DMS 273 treated with DMSO at 0.1 percent for 48 hours (cell line): ENCODE measurements at regions not wholly inside any gene's neighbourhood (a gene's known extent, or its start where the extent isn't known, plus 50 kb on each side); places are given as distances from the start of the nearest gene placed in this dataset.
"Not testable (repeated sequence)": the region's sequence is repeated elsewhere in the genome, so short reads cannot be mapped to it uniquely, and the experiment has no call there.

ENCODE experiments used
- DNase-seq: peaks from one replicate; lab custom pipeline; 2025; lab: John Stamatoyannopoulos, UW

DNA sequence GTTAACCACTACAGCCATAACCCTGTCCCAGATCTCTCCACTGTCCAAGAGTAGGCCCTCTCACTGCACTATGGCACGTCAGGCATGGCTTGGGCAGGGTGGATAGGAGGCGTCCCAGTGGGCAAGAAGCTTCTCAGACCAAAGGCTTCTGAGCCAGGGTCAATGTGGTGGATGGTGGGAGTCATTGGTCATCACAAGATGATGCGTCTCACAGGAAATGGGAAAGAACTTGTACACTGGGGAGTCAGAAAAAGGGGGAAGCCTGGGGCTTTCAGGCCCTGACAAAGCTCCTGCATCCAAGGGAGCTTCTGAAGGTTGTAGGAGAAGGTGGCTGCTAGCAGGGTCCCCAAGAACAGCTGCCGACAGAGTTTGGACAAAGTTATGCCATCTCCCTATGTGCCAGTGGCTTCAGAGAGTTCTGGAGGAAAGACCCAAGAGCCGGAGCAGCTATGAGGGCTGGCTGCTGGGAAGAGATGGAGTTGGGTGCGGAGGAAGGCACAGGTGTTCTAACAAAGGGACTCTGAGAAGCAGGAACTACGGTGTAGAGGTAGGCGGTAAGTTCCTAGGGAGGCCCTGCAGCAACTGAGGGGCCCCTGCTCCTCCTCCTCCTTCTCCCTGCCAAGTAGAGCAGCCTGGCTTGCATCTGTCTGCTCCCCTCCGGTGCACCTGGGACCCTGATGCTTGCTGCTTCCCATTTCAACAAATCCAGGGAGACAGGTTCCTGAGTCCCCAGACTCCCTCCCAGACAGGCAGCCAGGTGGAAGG lies 81.1 kb downstream of the ARL6IP4 start:
- no peak for DNase-seq

- DNase-seq, result no peak
Observed at GRCh38 chr12:123059500-123059899, 79.0 kb downstream of the ARL6IP4 start.

DNA sequence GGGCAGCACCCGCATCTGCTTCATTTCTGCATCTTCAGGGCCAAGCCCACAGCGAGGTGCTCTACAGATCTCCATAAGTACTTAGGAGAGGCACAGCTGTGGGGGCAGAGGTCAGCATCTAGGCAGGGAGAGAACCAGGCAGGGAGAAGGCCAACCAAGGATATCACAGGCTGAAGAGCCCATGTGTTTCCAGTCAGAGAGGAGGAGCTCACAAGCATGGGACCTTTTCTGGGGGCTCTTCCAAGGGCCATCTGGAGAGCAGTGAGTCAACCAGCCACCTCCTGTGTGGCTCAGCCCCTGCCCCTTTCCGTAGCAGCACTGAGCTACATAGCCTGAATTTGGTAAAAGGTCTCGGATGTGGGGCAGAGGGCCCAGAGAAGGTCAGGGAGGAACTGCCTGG lies 78.5 kb downstream of the ARL6IP4 start:
- DNase-seq, result peak; percentile 50

- no peak for DNase-seq
Observed at GRCh38 chr12:123058481-123058880, 78.0 kb downstream of the ARL6IP4 start.

- DNase-seq, result peak; percentile 79
Observed at GRCh38 chr12:123057513-123058265, 77.2 kb downstream of the ARL6IP4 start.

GRCh38 chr12:123056709-123057108 lies 76.2 kb downstream of the ARL6IP4 start:
- no peak for DNase-seq

DNA sequence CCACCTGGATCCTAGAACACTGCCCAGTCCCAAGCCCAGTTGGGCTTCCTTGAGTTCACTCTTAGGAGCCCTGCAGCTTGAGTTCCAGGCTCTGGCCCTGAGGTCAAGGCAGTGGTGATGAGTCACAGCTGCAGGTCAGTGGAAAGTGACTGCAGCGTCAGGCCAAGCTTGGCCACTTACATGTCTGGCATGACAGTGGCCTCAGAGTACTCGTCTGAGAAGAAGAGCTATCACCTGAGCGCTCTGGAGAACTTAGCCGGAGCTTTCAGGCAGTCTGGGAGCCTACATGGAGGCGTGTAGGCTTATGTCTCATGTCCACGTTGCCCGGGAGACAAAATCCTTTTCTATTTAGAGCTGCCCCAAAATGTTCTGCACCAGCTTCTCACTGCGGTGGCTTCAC lies 75.6 kb downstream of the ARL6IP4 start:
- no peak for DNase-seq

DNA sequence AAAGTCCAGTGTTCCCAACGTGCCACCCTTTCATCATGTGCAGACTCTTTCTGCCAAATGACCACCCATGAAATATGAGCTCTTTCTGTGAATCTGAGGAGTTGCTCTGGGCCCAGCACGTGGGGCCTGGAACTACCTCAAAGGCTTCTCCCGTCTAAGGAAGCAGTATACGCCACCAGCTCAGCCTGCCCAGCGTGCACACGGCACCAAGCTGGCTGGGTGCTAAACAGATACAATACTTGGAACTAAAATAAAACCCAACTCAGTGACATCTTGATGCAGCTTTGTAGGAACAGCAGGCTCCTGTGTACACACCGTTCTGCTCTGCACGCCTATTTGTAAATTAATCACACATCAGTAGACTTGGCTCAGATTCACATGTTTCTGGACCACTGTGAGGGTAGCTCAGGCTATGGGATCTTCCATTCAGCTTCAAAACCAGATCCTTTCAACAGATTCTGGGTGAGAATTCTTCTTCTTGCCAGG lies 74.8 kb downstream of the ARL6IP4 start:
- DNase-seq, result peak; percentile 83

DNA sequence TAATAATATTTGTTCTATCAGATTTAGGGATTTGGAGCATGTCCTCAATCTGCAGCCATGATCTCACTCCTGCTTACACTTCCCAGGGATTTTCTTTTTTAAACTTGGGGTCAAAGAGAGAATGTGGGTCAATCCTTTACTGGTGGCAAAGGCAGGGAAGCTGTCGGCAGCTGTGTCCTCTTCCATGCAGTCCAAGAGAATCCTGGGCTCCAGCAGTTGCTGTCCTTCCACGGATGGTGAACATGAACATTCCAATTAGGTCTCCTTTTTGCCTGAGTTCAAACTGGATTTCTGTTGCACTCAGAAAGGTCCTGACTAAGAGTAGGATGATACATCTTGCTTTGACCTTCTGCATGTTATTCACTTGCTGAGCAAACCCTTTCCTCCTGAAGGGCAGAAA lies 73.9 kb downstream of the ARL6IP4 start:
- no peak for DNase-seq

GRCh38 chr12:123051556-123051955 lies 71.1 kb downstream of the ARL6IP4 start:
- DNase-seq, result no peak

DNA sequence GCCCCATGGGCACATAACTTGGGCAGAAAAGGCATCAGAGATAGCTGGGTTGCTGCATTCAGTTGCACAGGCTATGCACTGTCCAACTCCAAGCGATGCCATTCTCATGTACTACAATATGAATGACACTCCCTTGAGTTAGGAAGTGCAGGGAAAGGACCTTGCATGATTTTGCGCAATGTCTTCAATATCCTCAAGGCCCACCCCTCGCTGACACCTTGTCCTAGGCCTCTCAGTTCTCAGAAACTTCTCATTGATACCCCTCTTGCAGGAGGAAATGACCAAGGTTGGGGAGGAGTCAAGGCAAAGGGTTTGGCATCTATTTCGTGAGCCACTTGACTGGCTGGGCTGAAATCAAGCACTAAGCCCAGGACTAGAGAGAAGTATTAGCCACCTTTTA lies 70.4 kb downstream of the ARL6IP4 start:
- no peak for DNase-seq

DNA sequence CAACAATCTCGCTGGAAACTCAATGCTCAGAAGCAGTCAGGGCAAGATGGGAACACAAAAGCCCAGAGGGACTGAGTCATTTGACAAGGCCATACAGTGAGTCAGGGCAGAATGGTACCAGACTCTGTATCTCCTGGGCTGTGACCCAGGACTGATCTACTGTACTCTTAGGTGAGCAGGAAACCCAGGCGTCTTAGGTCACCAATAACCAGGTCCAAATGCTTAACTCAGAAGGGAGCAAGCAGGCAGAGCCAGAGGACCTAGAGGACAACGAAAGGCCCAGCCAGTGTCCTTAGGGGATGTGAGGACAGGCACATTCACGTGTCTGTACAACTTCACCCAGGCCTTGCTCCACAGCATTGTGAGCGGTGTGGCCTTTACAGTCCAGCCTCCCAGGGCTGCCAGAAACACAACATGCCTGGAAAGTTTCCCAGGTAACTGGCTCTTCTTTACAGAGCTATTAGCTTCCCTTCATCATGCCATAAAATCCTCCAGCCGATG lies 69.9 kb downstream of the ARL6IP4 start:
- DNase-seq, result no peak

- DNase-seq, result no peak
Observed at GRCh38 chr12:123049398-123050240, 69.1 kb downstream of the ARL6IP4 start.

GRCh38 chr12:123047892-123048291 lies 67.4 kb downstream of the ARL6IP4 start:
- DNase-seq, result not testable (repeated sequence)

DNA sequence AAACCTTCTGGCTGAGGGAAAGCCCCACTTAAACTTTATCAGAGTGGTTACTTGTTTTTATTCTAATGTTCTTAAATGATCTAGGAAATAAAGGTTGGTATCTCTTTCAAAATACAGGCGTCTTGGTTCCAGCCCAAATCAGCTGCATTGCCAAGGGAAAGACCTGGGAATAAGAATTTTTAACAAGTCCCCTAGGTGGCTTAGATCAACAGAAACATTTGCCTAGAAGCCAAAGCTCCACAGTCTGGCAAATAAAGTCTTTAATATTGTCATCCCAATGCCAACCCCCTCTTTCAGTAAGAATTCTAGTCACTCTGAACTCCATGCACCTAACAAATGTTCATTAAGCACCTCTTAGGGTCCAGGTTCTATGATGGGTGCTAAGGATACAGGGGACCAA lies 66.8 kb downstream of the ARL6IP4 start:
- no peak for DNase-seq

DNA sequence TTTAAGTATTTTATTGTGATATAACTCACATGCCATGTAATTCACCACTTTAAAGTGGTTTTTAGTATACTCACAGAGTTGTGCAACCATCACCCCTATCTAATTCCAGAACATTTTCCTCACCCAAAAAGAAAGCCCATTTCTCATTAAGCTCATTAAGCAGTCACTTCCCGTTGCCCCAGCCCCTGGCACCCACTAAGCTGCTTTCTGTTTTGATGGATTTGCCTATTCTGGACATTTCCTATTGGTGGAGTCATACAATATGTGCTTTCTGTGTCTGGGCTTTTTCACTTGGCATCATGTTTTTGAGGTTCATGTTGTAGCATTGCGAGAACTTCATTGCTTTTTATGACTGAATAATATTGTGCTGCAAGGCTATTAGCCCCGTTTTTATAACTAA lies 66.0 kb downstream of the ARL6IP4 start:
- no peak for DNase-seq

DNA sequence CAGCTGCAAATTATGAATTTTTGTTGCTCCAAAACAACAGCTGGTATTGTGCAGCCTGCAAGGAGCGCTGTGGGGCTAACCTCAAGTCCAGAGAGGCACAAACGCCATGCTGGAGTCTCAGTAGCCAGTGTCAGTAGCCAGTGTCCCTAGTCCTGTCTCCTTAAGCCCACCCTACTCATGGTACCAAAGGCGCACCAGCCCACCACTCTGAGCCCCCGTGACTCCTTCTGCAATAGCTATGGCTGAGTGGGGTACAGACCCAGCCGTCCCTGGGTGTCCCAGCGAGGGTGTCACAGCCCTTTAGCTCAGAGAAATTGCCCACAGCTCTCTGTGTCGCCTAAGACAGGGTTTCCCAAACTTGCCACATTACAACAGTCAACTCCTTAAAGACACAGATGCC lies 65.2 kb downstream of the ARL6IP4 start:
- DNase-seq, result no peak

GRCh38 chr12:123044351-123044750 lies 63.9 kb downstream of the ARL6IP4 start:
- no peak for DNase-seq

GRCh38 chr12:123043536-123044001 lies 63.1 kb downstream of the ARL6IP4 start:
- no peak for DNase-seq

DNA sequence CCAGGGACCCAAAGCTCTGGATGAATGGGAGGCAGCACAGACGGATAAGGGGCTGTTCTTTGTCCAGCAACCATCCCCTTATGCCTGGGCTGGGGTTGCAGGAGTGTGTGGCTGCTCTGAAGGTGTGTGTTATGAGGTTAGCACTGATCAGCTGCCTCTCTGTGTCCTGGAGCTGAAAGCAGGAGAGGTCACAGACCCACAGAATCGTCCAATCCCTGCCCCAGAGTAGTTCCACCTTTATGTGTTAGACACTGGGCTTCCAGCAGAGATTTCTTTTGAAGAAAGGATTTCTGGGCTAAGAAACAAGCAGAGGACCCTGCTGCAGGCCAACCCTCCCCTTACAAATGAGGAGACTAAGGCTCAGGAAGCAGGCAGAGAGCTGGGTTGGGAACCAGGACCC lies 62.4 kb downstream of the ARL6IP4 start:
- DNase-seq, result no peak

- DNase-seq, result no peak
Observed at GRCh38 chr12:123041811-123042655, 61.6 kb downstream of the ARL6IP4 start.
